ENCODE measurements at regions not wholly inside any gene's neighbourhood (a gene's known extent, or its start where the extent isn't known, plus 50 kb on each side); places are given as distances from the start of the nearest gene placed in this dataset.

DNA sequence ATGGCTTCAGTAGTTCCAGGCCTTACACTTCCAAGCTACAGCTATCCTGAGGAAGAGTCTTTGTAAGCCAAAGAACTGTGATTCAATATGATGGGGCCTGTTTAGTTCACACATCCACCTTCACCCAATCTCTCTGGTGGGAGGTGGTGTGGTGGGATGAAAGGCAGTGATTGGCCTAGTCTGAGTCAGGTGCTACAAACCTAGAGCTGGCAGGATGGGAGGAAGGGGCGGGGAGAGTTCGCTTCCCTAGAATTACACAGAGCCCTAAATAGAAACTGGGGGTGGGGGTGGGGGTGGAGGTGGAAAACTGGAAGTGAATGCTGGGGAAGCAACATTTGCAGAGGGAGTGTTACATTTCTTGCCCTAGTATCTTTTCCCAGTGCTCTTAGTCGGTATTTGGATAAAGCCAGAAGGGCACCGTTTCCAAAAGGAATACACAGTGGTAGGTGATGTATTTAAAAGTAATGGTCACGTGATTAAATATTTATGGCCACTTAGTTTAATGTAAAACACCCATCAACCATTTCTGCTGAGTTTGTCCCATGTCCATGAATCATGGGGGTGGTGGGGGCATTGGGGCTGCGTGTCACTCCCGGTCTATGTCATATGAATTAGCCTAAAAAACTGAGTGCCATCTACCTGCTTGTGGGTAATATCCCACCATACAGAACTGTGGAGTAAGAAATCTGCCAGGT, 247.6 kb upstream of the PROK2 start:
- TF ChIP-seq, protein P1, sequence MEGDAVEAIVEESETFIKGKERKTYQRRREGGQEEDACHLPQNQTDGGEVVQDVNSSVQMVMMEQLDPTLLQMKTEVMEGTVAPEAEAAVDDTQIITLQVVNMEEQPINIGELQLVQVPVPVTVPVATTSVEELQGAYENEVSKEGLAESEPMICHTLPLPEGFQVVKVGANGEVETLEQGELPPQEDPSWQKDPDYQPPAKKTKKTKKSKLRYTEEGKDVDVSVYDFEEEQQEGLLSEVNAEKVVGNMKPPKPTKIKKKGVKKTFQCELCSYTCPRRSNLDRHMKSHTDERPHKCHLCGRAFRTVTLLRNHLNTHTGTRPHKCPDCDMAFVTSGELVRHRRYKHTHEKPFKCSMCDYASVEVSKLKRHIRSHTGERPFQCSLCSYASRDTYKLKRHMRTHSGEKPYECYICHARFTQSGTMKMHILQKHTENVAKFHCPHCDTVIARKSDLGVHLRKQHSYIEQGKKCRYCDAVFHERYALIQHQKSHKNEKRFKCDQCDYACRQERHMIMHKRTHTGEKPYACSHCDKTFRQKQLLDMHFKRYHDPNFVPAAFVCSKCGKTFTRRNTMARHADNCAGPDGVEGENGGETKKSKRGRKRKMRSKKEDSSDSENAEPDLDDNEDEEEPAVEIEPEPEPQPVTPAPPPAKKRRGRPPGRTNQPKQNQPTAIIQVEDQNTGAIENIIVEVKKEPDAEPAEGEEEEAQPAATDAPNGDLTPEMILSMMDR (IDR thresholded peaks at IDR 0.05), result no peak
- no peak for TF ChIP-seq EP300 (IDR thresholded peaks at IDR 0.05)
- TF ChIP-seq POLR2A (IDR thresholded peaks at IDR 0.05), result no peak
